ENCODE measurements at regions not wholly inside any gene's neighbourhood (a gene's known extent, or its start where the extent isn't known, plus 50 kb on each side); places are given as distances from the start of the nearest gene placed in this dataset.

- H3K9me3 ChIP-seq, result no peaks in the 10 kb centered on the region
- no peak overlapping the region for H3K27ac ChIP-seq
- ATAC-seq, result no peak
- no peak overlapping the region for H3K4me3 ChIP-seq
- WGBS, 2 donors, result 66 to 69% methylated on average over 2 of the region's 2 CpGs
- no peak for TF ChIP-seq POLR2A (IDR thresholded peaks at IDR 0.05)
- TF ChIP-seq, protein P1, sequence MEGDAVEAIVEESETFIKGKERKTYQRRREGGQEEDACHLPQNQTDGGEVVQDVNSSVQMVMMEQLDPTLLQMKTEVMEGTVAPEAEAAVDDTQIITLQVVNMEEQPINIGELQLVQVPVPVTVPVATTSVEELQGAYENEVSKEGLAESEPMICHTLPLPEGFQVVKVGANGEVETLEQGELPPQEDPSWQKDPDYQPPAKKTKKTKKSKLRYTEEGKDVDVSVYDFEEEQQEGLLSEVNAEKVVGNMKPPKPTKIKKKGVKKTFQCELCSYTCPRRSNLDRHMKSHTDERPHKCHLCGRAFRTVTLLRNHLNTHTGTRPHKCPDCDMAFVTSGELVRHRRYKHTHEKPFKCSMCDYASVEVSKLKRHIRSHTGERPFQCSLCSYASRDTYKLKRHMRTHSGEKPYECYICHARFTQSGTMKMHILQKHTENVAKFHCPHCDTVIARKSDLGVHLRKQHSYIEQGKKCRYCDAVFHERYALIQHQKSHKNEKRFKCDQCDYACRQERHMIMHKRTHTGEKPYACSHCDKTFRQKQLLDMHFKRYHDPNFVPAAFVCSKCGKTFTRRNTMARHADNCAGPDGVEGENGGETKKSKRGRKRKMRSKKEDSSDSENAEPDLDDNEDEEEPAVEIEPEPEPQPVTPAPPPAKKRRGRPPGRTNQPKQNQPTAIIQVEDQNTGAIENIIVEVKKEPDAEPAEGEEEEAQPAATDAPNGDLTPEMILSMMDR (IDR thresholded peaks at IDR 0.05), result no peak
- no peaks in the 10 kb centered on the region for H3K4me1 ChIP-seq
- intact Hi-C loops (cut with DNase I), result no loop called here
- no peaks in the 10 kb centered on the region for H3K36me3 ChIP-seq (replicated peaks in 1 of 2; ENCODE audit: insufficient read depth in 1 of 2, low read depth in 2 of 2)
- no peaks in the 10 kb centered on the region for H3K27me3 ChIP-seq
- no peak for DNase-seq
Measured at GRCh38 chr11:91653079-91653754, 571.4 kb upstream of the FAT3 start.

DNA sequence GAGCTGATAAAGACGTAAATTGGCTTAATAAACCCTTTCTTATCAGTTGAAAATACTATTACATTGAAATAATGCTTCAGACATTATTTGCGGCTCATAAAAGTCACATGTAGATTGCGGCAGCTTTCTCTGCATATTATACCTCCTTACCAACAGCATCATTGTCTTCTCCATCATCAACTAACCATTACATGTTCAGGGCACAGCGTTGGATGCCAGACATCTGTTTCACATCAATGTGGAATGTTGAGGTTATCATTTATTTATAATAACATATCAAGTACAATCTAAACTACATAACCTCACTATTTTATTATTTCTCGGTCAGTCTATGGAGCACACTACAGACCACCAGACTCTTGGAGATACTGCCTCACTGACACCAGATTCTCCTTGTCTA, 573.8 kb upstream of the FAT3 start:
- 67 to 74% methylated on average over 5 of the region's 5 CpGs for WGBS, 2 donors
- Histone ChIP-seq H3K27ac (no peak overlapping the region), H3K36me3 (replicated peaks in 1 of 2; ENCODE audit: insufficient read depth in 1 of 2, low read depth in 2 of 2) (no peaks in the 10 kb centered on the region), H3K27me3 (no peaks in the 10 kb centered on the region), H3K4me1 (no peaks in the 10 kb centered on the region), H3K9me3 (no peaks in the 10 kb centered on the region), H3K4me3 (no peak overlapping the region)
- intact Hi-C loops (cut with DNase I), result no loop called here
- ATAC-seq, result no peak
- TF ChIP-seq POLR2A (IDR thresholded peaks at IDR 0.05), result no peak
- TF ChIP-seq, protein P1 (IDR thresholded peaks at IDR 0.05), result no peak
- DNase-seq, result no peak

- ATAC-seq (no peak), DNase-seq (no peak)
- Histone ChIP-seq H3K36me3 (replicated peaks in 1 of 2; ENCODE audit: insufficient read depth in 1 of 2, low read depth in 2 of 2) (no peaks in the 10 kb centered on the region), H3K9me3 (no peaks in the 10 kb centered on the region), H3K4me1 (no peaks in the 10 kb centered on the region), H3K27ac (no peak overlapping the region), H3K4me3 (no peak overlapping the region), H3K27me3 (no peaks in the 10 kb centered on the region)
- TF ChIP-seq, protein P1 (IDR thresholded peaks at IDR 0.05), result no peak
- no peak for TF ChIP-seq POLR2A (IDR thresholded peaks at IDR 0.05)
- intact Hi-C loops (cut with DNase I), result no loop called here
- 60 to 68% methylated on average over 3 of the region's 3 CpGs for WGBS, 2 donors
Measured at GRCh38 chr11:91641153-91641552, 583.5 kb upstream of the FAT3 start.

DNA sequence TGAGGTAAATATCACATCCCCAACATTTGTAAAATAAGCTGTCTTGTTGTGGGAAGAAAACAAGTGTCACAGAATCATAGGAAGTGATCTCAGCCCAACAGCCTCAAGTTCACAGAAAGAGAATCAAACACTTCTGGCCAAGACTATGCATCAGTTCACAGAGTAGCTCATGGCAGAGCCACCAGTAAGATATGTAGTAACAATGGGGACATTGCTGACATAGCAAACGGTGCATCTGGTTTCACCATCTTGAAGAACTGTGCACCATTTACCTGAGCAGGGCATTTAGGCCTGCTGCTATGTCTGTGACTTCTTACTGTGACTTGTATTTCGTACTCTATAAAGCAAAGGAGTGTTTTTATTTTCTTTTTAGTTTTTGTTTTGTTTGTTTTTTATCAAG, 585.3 kb upstream of the FAT3 start:
- TF ChIP-seq, protein P1 (IDR thresholded peaks at IDR 0.05), result no peak
- no peak for TF ChIP-seq POLR2A (IDR thresholded peaks at IDR 0.05)
- Histone ChIP-seq H3K27ac (no peak overlapping the region), H3K36me3 (replicated peaks in 1 of 2; ENCODE audit: insufficient read depth in 1 of 2, low read depth in 2 of 2) (no peaks in the 10 kb centered on the region), H3K27me3 (no peaks in the 10 kb centered on the region), H3K4me3 (no peak overlapping the region), H3K9me3 (no peaks in the 10 kb centered on the region), H3K4me1 (no peaks in the 10 kb centered on the region)
- ATAC-seq (no peak), DNase-seq (no peak)
- intact Hi-C loops (cut with DNase I), result no loop called here
- 32 to 56% methylated on average over 2 of the region's 2 CpGs for WGBS, 2 donors

All from body of pancreas (tissue), 4 donors.